ENCODE measurements at regions not wholly inside any gene's neighbourhood (a gene's known extent, or its start where the extent isn't known, plus 50 kb on each side); places are given as distances from the start of the nearest gene placed in this dataset.

DNA sequence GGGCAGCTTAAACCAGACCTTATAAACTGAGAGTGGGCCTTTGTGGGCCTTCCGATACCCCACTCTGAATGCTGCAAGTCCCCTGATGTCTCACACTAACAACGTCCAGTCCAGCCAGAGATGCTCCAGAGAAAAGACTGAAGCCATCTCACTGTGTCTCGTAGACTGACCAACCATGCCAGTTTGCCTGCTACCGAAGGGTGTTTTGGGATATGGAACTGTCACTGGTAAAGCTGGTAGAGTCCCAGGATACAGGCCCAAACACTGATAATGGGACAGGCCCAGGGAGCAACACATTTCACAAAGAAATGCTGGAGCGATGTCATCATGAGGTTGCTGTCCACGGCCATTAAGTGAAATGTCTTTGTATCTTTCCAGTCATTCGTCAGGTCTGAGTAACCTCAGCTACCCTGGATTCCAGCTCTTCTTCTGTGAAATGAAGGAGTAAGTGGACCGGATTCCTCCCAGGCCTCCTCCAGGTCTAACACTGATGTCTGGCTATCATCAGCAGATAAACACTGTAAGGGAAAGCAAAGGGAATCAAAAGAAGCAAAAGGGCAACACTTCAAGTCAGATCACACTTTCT is 81.6 kb downstream of the SLC5A7 start:
- no peak overlapping the region for H3K27ac ChIP-seq
- POLR2A ChIA-PET (ENCODE audit: low non-redundant PET): no interaction called here
- no peak for DNase-seq (ENCODE audit: low spot score)
- CTCF ChIA-PET: interaction anchor here (0.6 kb wide), 1 partner anchor 18 kb away, joined by 4 read pairs; no protein-coding TSS in a partner anchor
- TF ChIP-seq, protein P1, sequence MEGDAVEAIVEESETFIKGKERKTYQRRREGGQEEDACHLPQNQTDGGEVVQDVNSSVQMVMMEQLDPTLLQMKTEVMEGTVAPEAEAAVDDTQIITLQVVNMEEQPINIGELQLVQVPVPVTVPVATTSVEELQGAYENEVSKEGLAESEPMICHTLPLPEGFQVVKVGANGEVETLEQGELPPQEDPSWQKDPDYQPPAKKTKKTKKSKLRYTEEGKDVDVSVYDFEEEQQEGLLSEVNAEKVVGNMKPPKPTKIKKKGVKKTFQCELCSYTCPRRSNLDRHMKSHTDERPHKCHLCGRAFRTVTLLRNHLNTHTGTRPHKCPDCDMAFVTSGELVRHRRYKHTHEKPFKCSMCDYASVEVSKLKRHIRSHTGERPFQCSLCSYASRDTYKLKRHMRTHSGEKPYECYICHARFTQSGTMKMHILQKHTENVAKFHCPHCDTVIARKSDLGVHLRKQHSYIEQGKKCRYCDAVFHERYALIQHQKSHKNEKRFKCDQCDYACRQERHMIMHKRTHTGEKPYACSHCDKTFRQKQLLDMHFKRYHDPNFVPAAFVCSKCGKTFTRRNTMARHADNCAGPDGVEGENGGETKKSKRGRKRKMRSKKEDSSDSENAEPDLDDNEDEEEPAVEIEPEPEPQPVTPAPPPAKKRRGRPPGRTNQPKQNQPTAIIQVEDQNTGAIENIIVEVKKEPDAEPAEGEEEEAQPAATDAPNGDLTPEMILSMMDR (conservative IDR thresholded peaks at IDR 0.05; ENCODE audit: low read depth): no peak

DNA sequence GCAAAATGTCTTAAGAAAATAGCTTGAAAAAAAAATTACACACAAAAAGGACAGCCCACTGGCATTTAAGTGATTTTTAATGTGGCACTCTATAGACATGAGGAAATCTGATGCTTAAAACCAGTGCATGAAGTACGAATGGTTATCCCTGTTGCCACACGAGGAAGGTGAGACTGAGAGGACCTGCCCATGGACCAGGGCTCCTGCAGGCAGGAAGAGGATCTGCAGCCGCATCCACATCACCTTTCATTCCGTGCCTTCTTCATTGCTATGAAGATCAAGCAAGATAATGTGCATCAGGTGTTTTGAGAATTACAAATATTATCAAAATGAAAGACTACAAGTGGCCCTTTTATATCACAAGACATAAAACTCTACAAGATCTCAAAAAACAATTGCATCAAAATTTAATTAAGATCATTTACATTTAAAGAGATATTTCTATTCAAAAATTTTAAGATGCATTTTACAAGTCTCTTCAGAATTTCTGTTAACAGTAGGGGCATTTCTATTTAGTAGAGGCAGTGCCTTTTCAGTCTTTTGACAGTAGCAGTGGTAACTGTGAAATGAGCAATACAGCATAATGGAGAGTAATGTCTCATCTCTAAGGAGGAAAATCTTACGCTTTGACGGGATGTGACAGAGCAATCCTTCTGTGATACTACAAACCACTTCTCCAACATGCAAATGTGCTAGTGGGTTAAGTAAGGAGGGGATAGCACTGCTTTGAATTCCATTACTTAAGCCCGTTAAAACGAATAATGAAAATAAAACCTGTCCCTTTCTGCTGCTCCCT is 83.4 kb downstream of the SLC5A7 start:
- peak; percentile 14 for DNase-seq (ENCODE audit: low spot score)
- TF ChIP-seq, protein P1 (conservative IDR thresholded peaks at IDR 0.05; ENCODE audit: low read depth): no peak
- no peak overlapping the region for H3K27ac ChIP-seq
- ChIA-PET POLR2A (ENCODE audit: low non-redundant PET) (no interaction called here), CTCF (no interaction called here)

DNA sequence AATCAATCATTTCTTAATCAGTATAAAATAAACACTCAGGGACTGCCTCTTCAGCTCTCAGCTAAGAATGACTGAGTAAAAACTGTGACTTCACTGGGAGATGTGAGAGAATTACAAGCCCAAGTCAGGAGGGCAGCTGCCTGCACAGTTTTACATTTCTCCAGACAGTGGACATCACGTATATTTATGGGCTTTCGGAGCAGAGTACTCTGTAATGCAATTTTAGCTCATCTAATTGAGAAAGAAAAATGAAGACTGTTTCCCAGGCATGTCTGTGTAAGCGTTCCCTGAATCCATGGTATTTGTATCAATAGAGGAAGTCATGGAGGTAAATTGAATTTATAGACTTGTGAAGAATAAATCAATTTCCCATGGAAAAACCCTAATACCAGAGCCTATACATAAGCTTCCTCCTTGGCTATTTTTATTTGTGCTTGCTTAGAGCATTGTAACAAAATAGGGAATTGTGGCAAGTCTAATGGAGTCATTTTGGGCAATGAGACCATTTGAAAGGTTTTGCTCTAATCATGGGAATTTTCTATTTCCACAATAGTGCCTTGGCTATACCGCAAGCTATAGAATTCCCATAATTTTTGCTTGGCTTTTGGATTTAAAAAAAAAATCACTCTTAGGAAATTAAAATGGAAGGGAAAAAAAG is 87.2 kb downstream of the SLC5A7 start:
- CTCF ChIA-PET: no interaction called here
- no peak overlapping the region for H3K27ac ChIP-seq
- TF ChIP-seq, protein P1 (conservative IDR thresholded peaks at IDR 0.05; ENCODE audit: low read depth): no peak
- POLR2A ChIA-PET (ENCODE audit: low non-redundant PET): no interaction called here
- DNase-seq (ENCODE audit: low spot score): no peak

DNA sequence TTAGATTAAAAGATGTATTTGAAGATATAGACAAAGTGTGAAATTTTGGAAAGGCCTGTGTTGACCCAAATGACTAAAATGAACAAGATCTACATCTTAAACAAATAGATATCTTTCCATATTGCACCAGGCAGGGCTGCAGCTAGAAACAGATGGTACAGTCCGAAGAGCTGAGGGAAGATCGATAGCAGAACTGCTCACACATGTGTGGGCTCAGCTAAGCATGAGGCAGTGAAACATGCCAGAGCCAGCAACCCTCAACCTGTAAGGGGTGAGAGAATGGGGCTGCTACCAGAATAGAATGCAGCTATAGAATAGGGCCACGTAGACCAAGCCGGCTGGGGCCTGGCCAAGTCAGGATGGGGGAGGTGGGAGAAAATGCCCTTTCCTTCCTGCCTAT is 87.8 kb downstream of the SLC5A7 start:
- TF ChIP-seq, protein P1 (conservative IDR thresholded peaks at IDR 0.05; ENCODE audit: low read depth): no peak
- no peak overlapping the region for H3K27ac ChIP-seq
- ChIA-PET CTCF (no interaction called here), POLR2A (ENCODE audit: low non-redundant PET) (no interaction called here)
- DNase-seq (ENCODE audit: low spot score): no peak

DNA sequence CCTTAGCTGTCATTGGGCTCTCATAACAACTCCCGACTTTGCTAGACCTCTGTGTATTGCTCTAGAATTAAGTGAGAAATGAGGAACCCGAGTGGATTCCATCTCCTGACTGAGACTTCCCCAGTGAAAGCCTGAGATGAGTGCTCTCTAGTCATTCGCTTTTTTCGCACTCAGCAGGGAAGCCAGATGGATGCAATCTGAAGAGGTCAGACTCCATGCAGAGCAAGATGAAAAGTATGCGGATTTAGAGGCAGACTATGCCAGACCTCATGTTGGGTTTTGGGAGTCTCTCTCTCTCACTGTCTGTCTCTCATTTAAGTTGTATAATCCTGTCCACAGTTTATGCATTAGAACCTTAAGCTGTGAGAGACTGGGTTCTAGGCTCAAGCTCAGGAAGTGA is 88.6 kb downstream of the SLC5A7 start:
- CTCF ChIA-PET: no interaction called here

DNA sequence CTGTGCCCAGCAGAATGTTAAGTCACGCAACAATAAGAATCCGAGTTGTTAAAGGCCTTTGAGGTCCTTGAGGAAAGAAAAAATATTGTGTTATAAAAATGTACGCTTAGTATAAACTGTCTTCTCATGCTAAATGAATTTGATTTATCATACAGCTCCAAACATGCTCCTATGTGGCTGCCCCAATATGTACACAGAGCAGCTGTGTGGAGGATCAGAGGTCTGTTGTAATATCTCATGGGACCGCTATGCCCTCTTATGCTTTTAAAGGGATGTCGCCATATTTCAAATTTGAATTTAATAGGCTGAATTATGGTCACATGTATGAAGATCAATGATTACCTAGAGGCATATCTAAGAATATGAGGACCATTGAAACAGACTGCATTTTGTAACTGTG is 90.2 kb downstream of the SLC5A7 start:
- ChIA-PET CTCF (no interaction called here), POLR2A (ENCODE audit: low non-redundant PET) (no interaction called here)
- no peak overlapping the region for H3K27ac ChIP-seq
- DNase-seq (ENCODE audit: low spot score): no peak
- TF ChIP-seq, protein P1 (conservative IDR thresholded peaks at IDR 0.05; ENCODE audit: low read depth): no peak

More for the DNA sequence above, 88.6 kb downstream of the SLC5A7 start:
- H3K27ac ChIP-seq: no peak overlapping the region
- DNase-seq (ENCODE audit: low spot score): no peak
- POLR2A ChIA-PET (ENCODE audit: low non-redundant PET): no interaction called here
- TF ChIP-seq, protein P1 (conservative IDR thresholded peaks at IDR 0.05; ENCODE audit: low read depth): no peak

Data from RWPE1 (cell line).